HEK293 (cell line): ENCODE measurements at regions not wholly inside any gene's neighbourhood (a gene's known extent, or its start where the extent isn't known, plus 50 kb on each side); places are given as distances from the start of the nearest gene placed in this dataset.

Experiments used
- CTCF ChIA-PET: fragments of 350-600 bp; formaldehyde crosslinking; extraction: SDS; loops from one replicate; lab custom pipeline; 2021; ENCODE audit warnings: antibody characterized with exemption; lab: Yijun Ruan, JAX
- POLR2A ChIA-PET: fragments of 300-600 bp; formaldehyde crosslinking; extraction: SDS; loops from one replicate; lab custom pipeline; 2020; ENCODE audit warnings: antibody characterized with exemption, inconsistent platforms; lab: Yijun Ruan, JAX
- H3K27ac ChIP-seq: fragments of 200-500 bp; sonication (Bioruptor generic); 2 replicates; pipeline ENCODE4 v1.5.1; 2014; ENCODE audit warnings: low read depth, low read length, control low read depth, inconsistent platforms; ENCODE audit errors: extremely low read depth
- H3K36me3 ChIP-seq, 2 experiments: fragments of 200-500 bp in 1 of 2; sonication (Bioruptor generic) in 1 of 2; 1 replicate in 1 of 2; 2 replicates in 1 of 2; pipeline ENCODE4 v1.5.1; 2014 to 2017; ENCODE audit warnings: inconsistent platforms in 2 of 2, low read length in 2 of 2; ENCODE audit not compliant: control insufficient read depth in 2 of 2, insufficient read depth in 1 of 2
- H3K4me1 ChIP-seq: fragments of 200-500 bp; sonication (Bioruptor generic); 2 replicates; pipeline ENCODE4 v1.5.1; 2014; ENCODE audit warnings: mild to moderate bottlenecking, low read length, inconsistent platforms; ENCODE audit not compliant: control insufficient read depth, insufficient read depth
- H3K4me3 ChIP-seq: 2 replicates; pipeline ENCODE4 v1.5.1; 2011; ENCODE audit warnings: low read depth, mild to moderate bottlenecking, control low read depth, low read length, moderate library complexity
- H3K9me3 ChIP-seq: fragments of 200-500 bp; sonication (Bioruptor generic); 2 replicates; pipeline ENCODE4 v1.5.1; 2014; ENCODE audit warnings: low read depth, low read length, inconsistent platforms; ENCODE audit not compliant: control insufficient read depth, insufficient read depth
- BCL11B ChIP-seq: fragments of 450-650 bp; formaldehyde crosslinking; IDR thresholded peaks from 2 replicates; pipeline ENCODE4 v1.5.1; 2016; ENCODE audit warnings: low read depth, missing biosample characterization, missing genetic modification characterization
- HIC1 ChIP-seq: fragments of 450-650 bp; formaldehyde crosslinking; IDR thresholded peaks from 2 replicates; pipeline ENCODE4 v1.5.1; 2016; ENCODE audit warnings: missing biosample characterization, missing genetic modification characterization
- KLF9 ChIP-seq: fragments of 450-650 bp; formaldehyde crosslinking; IDR thresholded peaks from 2 replicates; pipeline ENCODE4 v1.5.1; 2016; ENCODE audit warnings: missing biosample characterization, missing genetic modification characterization, low read depth
- SALL2 ChIP-seq: fragments of 450-650 bp; formaldehyde crosslinking; IDR thresholded peaks from 2 replicates; pipeline ENCODE4 v1.5.0; 2017; ENCODE audit warnings: missing biosample characterization, mild to moderate bottlenecking, missing genetic modification characterization, borderline replicate concordance
- SP7 ChIP-seq: fragments of 450-650 bp; formaldehyde crosslinking; IDR thresholded peaks from 2 replicates; pipeline ENCODE4 v1.5.1; 2016; ENCODE audit warnings: missing biosample characterization, missing genetic modification characterization
- ZBTB21 ChIP-seq: fragments of 450-650 bp; formaldehyde crosslinking; IDR thresholded peaks from 2 replicates; pipeline ENCODE4 v1.5.1; 2017; ENCODE audit warnings: missing biosample characterization, missing genetic modification characterization
- ZBTB26 ChIP-seq: fragments of 450-650 bp; formaldehyde crosslinking; optimal IDR thresholded peaks from 2 replicates; pipeline ENCODE3; 2016; ENCODE audit warnings: missing biosample characterization, mild to moderate bottlenecking, missing genetic modification characterization
- ZNF174 ChIP-seq: fragments of 450-650 bp; formaldehyde crosslinking; IDR thresholded peaks from 2 replicates; pipeline ENCODE4 v1.5.0; 2017; ENCODE audit warnings: missing biosample characterization, mild to moderate bottlenecking, missing genetic modification characterization
- ZNF221 ChIP-seq: fragments of 450-650 bp; formaldehyde crosslinking; IDR thresholded peaks from 2 replicates; pipeline ENCODE4 v1.5.1; 2017; ENCODE audit warnings: missing biosample characterization, missing genetic modification characterization, borderline replicate concordance
- ZNF266 ChIP-seq: fragments of 450-650 bp; formaldehyde crosslinking; IDR thresholded peaks from 2 replicates; pipeline ENCODE4 v1.5.1; 2016; ENCODE audit warnings: missing biosample characterization, missing genetic modification characterization, low read depth
- ZNF362 ChIP-seq: fragments of 450-650 bp; formaldehyde crosslinking; IDR thresholded peaks from 2 replicates; pipeline ENCODE4 v1.5.1; 2016; ENCODE audit warnings: missing biosample characterization, missing genetic modification characterization
- ZNF366 ChIP-seq: fragments of 450-650 bp; formaldehyde crosslinking; conservative IDR thresholded peaks from 2 replicates; pipeline ENCODE4 v1.5.1; 2016; ENCODE audit warnings: missing biosample characterization, missing genetic modification characterization
- ZNF398 ChIP-seq: fragments of 450-650 bp; formaldehyde crosslinking; IDR thresholded peaks from 2 replicates; pipeline ENCODE4 v1.5.1; 2017; ENCODE audit warnings: missing biosample characterization, missing genetic modification characterization
- ZNF48 ChIP-seq: fragments of 450-650 bp; formaldehyde crosslinking; IDR thresholded peaks from 2 replicates; pipeline ENCODE4 v1.5.1; 2016; ENCODE audit warnings: missing biosample characterization, missing genetic modification characterization
- ZNF513 ChIP-seq: fragments of 450-650 bp; IDR thresholded peaks from 2 replicates; pipeline ENCODE4 v1.5.1; 2018; ENCODE audit warnings: missing biosample characterization, missing genetic modification characterization
- ZNF561 ChIP-seq: fragments of 450-650 bp; IDR thresholded peaks from 2 replicates; pipeline ENCODE4 v1.5.1; 2018; ENCODE audit warnings: missing biosample characterization, missing genetic modification characterization, borderline replicate concordance
- ZNF747 ChIP-seq: fragments of 450-650 bp; formaldehyde crosslinking; IDR thresholded peaks from 2 replicates; pipeline ENCODE4 v1.5.1; 2016; ENCODE audit warnings: missing biosample characterization, missing genetic modification characterization
- ZNF843 ChIP-seq: fragments of 450-650 bp; formaldehyde crosslinking; IDR thresholded peaks from 2 replicates; pipeline ENCODE4 v1.5.1; 2016; ENCODE audit warnings: missing biosample characterization, missing genetic modification characterization
- ZSCAN23 ChIP-seq: fragments of 450-650 bp; formaldehyde crosslinking; IDR thresholded peaks from 2 replicates; pipeline ENCODE4 v1.5.1; 2016; ENCODE audit warnings: missing biosample characterization, missing genetic modification characterization
- ZSCAN4 ChIP-seq: fragments of 450-650 bp; formaldehyde crosslinking; IDR thresholded peaks from 2 replicates; pipeline ENCODE4 v1.5.1; 2017; ENCODE audit warnings: missing biosample characterization, missing genetic modification characterization

GRCh38 chr17:62888148-62888547 lies 77.9 kb upstream of the TANC2 start:
- Histone ChIP-seq H3K9me3 (no peaks in the 10 kb centered on the region), H3K27ac (no peak overlapping the region), H3K4me1 (peaks cover 9% of the 10 kb centered on the region)
- CTCF ChIA-PET, result no interaction called here
- TF ChIP-seq ZNF747 (tag by site-specific recombination) (no peak), BCL11B (tag by site-specific recombination) (no peak), ZSCAN4 (tag by site-specific recombination) (no peak), ZBTB26 (no peak), SP7 (tag by site-specific recombination) (no peak), ZNF843 (tag by site-specific recombination) (no peak), ZNF362 (no peak), KLF9 (tag by site-specific recombination) (no peak), ZNF366 (no peak), ZSCAN23 (no peak), ZBTB21 (tag by site-specific recombination) (no peak), ZNF174 (tag by site-specific recombination) (no peak), SALL2 (tag by site-specific recombination) (no peak), ZNF266 (tag by site-specific recombination) (no peak), ZNF398 (tag by site-specific recombination) (no peak), ZNF221 (no peak), ZNF48 (no peak), ZNF513 (tag by site-specific recombination) (no peak), ZNF561 (tag by site-specific recombination) (no peak), HIC1 (no peak)
- TF ChIP-seq, all 188 proteins: peak for 0
- POLR2A ChIA-PET, result no interaction called here
- Histone ChIP-seq H3K4me3 (no peak overlapping the region), H3K36me3 (no peaks in the 10 kb centered on the region)
